MM.1S (cell line): ENCODE measurements at regions not wholly inside any gene's neighbourhood (a gene's known extent, or its start where the extent isn't known, plus 50 kb on each side); places are given as distances from the start of the nearest gene placed in this dataset.

ENCODE experiments used
- EZH2 ChIP-seq: fragments of 300-600 bp; sonication (generic); optimal IDR thresholded peaks from 2 replicates; pipeline ENCODE3; 2017; ENCODE audit warnings: low read depth, mild to moderate bottlenecking, antibody characterized with exemption, low read length, mixed read lengths
- TF ChIP-seq, protein P1 (sequence below): fragments of 300-600 bp; sonication (generic); IDR thresholded peaks from 2 replicates; pipeline ENCODE4 v1.5.1; 2016; ENCODE audit warnings: antibody characterized with exemption, low read length, mixed read lengths

DNA sequence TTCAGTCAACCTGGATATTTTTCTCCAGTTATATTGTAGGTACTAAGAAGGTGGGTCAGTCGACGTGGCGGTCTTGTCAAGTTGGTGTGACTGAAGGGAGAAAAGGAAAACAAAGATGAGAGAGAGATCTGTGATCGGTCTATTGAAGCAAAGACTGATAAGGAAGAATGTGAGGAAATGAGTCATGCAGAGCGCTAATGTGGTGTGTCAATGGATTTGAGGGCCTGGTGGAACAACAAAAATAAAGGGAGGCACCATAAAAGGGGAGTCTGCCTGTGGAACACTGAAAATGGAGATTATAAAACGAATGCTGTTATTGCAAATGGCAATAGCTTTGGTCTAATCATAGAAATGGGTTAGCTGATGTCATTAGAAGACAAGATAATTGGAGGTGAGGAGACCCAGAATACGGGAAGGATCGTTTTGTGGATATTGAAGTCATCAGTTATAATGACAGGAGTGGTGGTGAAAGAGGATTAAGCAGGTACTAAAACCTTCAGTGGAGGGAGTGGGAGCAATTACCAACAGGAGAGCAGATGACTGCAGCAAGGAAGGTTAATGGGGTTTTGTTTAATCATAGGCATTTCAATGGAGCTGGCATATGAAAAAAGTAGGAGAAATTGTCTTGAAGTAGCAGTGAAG, 599.1 kb upstream of the FSHR start:
- TF ChIP-seq, protein P1, sequence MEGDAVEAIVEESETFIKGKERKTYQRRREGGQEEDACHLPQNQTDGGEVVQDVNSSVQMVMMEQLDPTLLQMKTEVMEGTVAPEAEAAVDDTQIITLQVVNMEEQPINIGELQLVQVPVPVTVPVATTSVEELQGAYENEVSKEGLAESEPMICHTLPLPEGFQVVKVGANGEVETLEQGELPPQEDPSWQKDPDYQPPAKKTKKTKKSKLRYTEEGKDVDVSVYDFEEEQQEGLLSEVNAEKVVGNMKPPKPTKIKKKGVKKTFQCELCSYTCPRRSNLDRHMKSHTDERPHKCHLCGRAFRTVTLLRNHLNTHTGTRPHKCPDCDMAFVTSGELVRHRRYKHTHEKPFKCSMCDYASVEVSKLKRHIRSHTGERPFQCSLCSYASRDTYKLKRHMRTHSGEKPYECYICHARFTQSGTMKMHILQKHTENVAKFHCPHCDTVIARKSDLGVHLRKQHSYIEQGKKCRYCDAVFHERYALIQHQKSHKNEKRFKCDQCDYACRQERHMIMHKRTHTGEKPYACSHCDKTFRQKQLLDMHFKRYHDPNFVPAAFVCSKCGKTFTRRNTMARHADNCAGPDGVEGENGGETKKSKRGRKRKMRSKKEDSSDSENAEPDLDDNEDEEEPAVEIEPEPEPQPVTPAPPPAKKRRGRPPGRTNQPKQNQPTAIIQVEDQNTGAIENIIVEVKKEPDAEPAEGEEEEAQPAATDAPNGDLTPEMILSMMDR: no peak
- TF ChIP-seq EZH2: no peak
